GM21360 (cell line): ENCODE measurements at regions not wholly inside any gene's neighbourhood (a gene's known extent, or its start where the extent isn't known, plus 50 kb on each side); places are given as distances from the start of the nearest gene placed in this dataset.
"Not testable (repeated sequence)": the region's sequence is repeated elsewhere in the genome, so short reads cannot be mapped to it uniquely, and the experiment has no call there.

Experiments
- ATAC-seq: cut with Tn5 transposase; IDR thresholded peaks from one replicate; pipeline ENCODE4 v1.9.1; 2021; ENCODE audit warnings: mild to moderate bottlenecking, moderate library complexity; ENCODE audit not compliant: unreplicated experiment

DNA sequence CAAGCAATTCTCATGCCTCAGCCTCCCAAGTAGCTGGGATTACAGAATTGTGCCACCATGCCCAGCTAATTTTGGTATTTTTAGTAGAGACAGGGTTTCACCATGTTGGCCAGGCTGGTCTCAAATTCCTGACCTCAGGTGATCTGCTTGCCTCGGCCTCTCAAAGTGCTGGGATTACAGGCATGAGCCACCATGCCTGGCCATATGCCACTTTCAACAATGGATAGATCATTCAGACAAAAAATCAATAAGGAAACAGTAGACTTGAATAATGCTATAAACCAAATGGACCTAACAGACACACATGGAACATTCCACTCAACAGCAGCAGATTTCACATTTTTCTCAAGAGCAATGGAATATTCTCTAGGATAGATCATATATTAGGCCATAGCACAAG lies 50.5 kb upstream of the RALGPS2 start:
- not testable (repeated sequence) for ATAC-seq
